ENCODE measurements at regions not wholly inside any gene's neighbourhood (a gene's known extent, or its start where the extent isn't known, plus 50 kb on each side); places are given as distances from the start of the nearest gene placed in this dataset.

- Mint-ChIP-seq H3K4me3 (ENCODE audit: unreplicated experiment) (no peak overlapping the region), H3K27ac (ENCODE audit: unreplicated experiment) (peak overlapping the region; percentile 57), H3K36me3 (ENCODE audit: low read depth, unreplicated experiment) (peaks cover 4% of the 10 kb centered on the region), H3K4me1 (ENCODE audit: unreplicated experiment) (peaks cover 8% of the 10 kb centered on the region), H3K9me3 (ENCODE audit: unreplicated experiment) (no peaks in the 10 kb centered on the region), H3K27me3 (ENCODE audit: unreplicated experiment) (peaks cover 12% of the 10 kb centered on the region)
- TF ChIP-seq CTCF (IDR thresholded peaks at IDR 0.05; ENCODE audit: unreplicated experiment): no peak
- DNase-seq (ENCODE audit: low spot score): no peak
Measured at GRCh38 chr3:13206799-13207577, 133.8 kb upstream of the IQSEC1 start.

GRCh38 chr3:13205567-13206143 is 132.4 kb upstream of the IQSEC1 start:
- no peak for DNase-seq (ENCODE audit: low spot score)
- Mint-ChIP-seq H3K27me3 (ENCODE audit: unreplicated experiment) (peaks cover 12% of the 10 kb centered on the region), H3K4me1 (ENCODE audit: unreplicated experiment) (peaks cover 8% of the 10 kb centered on the region), H3K9me3 (ENCODE audit: unreplicated experiment) (no peaks in the 10 kb centered on the region), H3K4me3 (ENCODE audit: unreplicated experiment) (no peak overlapping the region), H3K36me3 (ENCODE audit: low read depth, unreplicated experiment) (peaks cover 4% of the 10 kb centered on the region), H3K27ac (ENCODE audit: unreplicated experiment) (no peak overlapping the region)
- TF ChIP-seq CTCF (IDR thresholded peaks at IDR 0.05; ENCODE audit: unreplicated experiment): no peak

GRCh38 chr3:13204177-13204581 is 130.9 kb upstream of the IQSEC1 start:
- no peak for TF ChIP-seq CTCF (IDR thresholded peaks at IDR 0.05; ENCODE audit: unreplicated experiment)
- peaks cover 12% of the 10 kb centered on the region for H3K4me1 Mint-ChIP-seq (ENCODE audit: unreplicated experiment)
- peaks cover 9% of the 10 kb centered on the region for H3K36me3 Mint-ChIP-seq (ENCODE audit: low read depth, unreplicated experiment)
- H3K27ac Mint-ChIP-seq (ENCODE audit: unreplicated experiment): no peak overlapping the region
- DNase-seq (ENCODE audit: low spot score): no peak
- H3K9me3 Mint-ChIP-seq (ENCODE audit: unreplicated experiment): no peaks in the 10 kb centered on the region
- peaks cover 14% of the 10 kb centered on the region for H3K27me3 Mint-ChIP-seq (ENCODE audit: unreplicated experiment)
- no peak overlapping the region for H3K4me3 Mint-ChIP-seq (ENCODE audit: unreplicated experiment)

GRCh38 chr3:13203398-13204176 is 130.4 kb upstream of the IQSEC1 start:
- no peak overlapping the region for H3K4me3 Mint-ChIP-seq (ENCODE audit: unreplicated experiment)
- H3K36me3 Mint-ChIP-seq (ENCODE audit: low read depth, unreplicated experiment): peaks cover 9% of the 10 kb centered on the region
- no peak overlapping the region for H3K27ac Mint-ChIP-seq (ENCODE audit: unreplicated experiment)
- H3K9me3 Mint-ChIP-seq (ENCODE audit: unreplicated experiment): no peaks in the 10 kb centered on the region
- peaks cover 12% of the 10 kb centered on the region for H3K4me1 Mint-ChIP-seq (ENCODE audit: unreplicated experiment)
- no peak for TF ChIP-seq CTCF (IDR thresholded peaks at IDR 0.05; ENCODE audit: unreplicated experiment)
- DNase-seq (ENCODE audit: low spot score): no peak
- H3K27me3 Mint-ChIP-seq (ENCODE audit: unreplicated experiment): peaks cover 14% of the 10 kb centered on the region

All from endothelial cell (in vitro differentiated cells).